GM18861 (cell line): ENCODE measurements at regions not wholly inside any gene's neighbourhood (a gene's known extent, or its start where the extent isn't known, plus 50 kb on each side); places are given as distances from the start of the nearest gene placed in this dataset.

ENCODE experiments used
- ATAC-seq: cut with Tn5 transposase; IDR thresholded peaks from one replicate; pipeline ENCODE4 v1.9.1; 2021; ENCODE audit not compliant: unreplicated experiment

GRCh38 chr7:33700001-33700899 is 205.1 kb upstream of the BMPER start:
- no peak for ATAC-seq

- no peak for ATAC-seq
Observed at GRCh38 chr7:33701189-33701740, 204.1 kb upstream of the BMPER start.

GRCh38 chr7:33701927-33702326 is 203.4 kb upstream of the BMPER start:
- no peak for ATAC-seq

- ATAC-seq: no peak
Observed at GRCh38 chr7:33702514-33703054, 202.8 kb upstream of the BMPER start.

- ATAC-seq: no peak
Observed at GRCh38 chr7:33705333-33705833, 200.0 kb upstream of the BMPER start.

- ATAC-seq: no peak
Observed at GRCh38 chr7:33706186-33706585, 199.2 kb upstream of the BMPER start.

GRCh38 chr7:33706771-33707200 is 198.6 kb upstream of the BMPER start:
- ATAC-seq: no peak

- no peak for ATAC-seq
Observed at GRCh38 chr7:33707427-33707826, 197.9 kb upstream of the BMPER start.

- no peak for ATAC-seq
Observed at GRCh38 chr7:33710608-33711007, 194.7 kb upstream of the BMPER start.

GRCh38 chr7:33711231-33712019 is 193.9 kb upstream of the BMPER start:
- ATAC-seq: no peak

GRCh38 chr7:33712020-33712414 is 193.3 kb upstream of the BMPER start:
- ATAC-seq: no peak

- ATAC-seq: no peak
Observed at GRCh38 chr7:33714208-33714607, 191.1 kb upstream of the BMPER start.

GRCh38 chr7:33716581-33717477 is 188.5 kb upstream of the BMPER start:
- no peak for ATAC-seq

GRCh38 chr7:33719059-33719581 is 186.2 kb upstream of the BMPER start:
- no peak for ATAC-seq

GRCh38 chr7:33720139-33720538 is 185.2 kb upstream of the BMPER start:
- no peak for ATAC-seq

GRCh38 chr7:33720870-33721269 is 184.5 kb upstream of the BMPER start:
- ATAC-seq: no peak

GRCh38 chr7:33721895-33722294 is 183.4 kb upstream of the BMPER start:
- no peak for ATAC-seq

GRCh38 chr7:33722383-33723101 is 182.8 kb upstream of the BMPER start:
- no peak for ATAC-seq

- ATAC-seq: no peak
Observed at GRCh38 chr7:33724201-33724600, 181.1 kb upstream of the BMPER start.
